ENCODE measurements at regions not wholly inside any gene's neighbourhood (a gene's known extent, or its start where the extent isn't known, plus 50 kb on each side); places are given as distances from the start of the nearest gene placed in this dataset.

- TF ChIP-seq, protein P1, sequence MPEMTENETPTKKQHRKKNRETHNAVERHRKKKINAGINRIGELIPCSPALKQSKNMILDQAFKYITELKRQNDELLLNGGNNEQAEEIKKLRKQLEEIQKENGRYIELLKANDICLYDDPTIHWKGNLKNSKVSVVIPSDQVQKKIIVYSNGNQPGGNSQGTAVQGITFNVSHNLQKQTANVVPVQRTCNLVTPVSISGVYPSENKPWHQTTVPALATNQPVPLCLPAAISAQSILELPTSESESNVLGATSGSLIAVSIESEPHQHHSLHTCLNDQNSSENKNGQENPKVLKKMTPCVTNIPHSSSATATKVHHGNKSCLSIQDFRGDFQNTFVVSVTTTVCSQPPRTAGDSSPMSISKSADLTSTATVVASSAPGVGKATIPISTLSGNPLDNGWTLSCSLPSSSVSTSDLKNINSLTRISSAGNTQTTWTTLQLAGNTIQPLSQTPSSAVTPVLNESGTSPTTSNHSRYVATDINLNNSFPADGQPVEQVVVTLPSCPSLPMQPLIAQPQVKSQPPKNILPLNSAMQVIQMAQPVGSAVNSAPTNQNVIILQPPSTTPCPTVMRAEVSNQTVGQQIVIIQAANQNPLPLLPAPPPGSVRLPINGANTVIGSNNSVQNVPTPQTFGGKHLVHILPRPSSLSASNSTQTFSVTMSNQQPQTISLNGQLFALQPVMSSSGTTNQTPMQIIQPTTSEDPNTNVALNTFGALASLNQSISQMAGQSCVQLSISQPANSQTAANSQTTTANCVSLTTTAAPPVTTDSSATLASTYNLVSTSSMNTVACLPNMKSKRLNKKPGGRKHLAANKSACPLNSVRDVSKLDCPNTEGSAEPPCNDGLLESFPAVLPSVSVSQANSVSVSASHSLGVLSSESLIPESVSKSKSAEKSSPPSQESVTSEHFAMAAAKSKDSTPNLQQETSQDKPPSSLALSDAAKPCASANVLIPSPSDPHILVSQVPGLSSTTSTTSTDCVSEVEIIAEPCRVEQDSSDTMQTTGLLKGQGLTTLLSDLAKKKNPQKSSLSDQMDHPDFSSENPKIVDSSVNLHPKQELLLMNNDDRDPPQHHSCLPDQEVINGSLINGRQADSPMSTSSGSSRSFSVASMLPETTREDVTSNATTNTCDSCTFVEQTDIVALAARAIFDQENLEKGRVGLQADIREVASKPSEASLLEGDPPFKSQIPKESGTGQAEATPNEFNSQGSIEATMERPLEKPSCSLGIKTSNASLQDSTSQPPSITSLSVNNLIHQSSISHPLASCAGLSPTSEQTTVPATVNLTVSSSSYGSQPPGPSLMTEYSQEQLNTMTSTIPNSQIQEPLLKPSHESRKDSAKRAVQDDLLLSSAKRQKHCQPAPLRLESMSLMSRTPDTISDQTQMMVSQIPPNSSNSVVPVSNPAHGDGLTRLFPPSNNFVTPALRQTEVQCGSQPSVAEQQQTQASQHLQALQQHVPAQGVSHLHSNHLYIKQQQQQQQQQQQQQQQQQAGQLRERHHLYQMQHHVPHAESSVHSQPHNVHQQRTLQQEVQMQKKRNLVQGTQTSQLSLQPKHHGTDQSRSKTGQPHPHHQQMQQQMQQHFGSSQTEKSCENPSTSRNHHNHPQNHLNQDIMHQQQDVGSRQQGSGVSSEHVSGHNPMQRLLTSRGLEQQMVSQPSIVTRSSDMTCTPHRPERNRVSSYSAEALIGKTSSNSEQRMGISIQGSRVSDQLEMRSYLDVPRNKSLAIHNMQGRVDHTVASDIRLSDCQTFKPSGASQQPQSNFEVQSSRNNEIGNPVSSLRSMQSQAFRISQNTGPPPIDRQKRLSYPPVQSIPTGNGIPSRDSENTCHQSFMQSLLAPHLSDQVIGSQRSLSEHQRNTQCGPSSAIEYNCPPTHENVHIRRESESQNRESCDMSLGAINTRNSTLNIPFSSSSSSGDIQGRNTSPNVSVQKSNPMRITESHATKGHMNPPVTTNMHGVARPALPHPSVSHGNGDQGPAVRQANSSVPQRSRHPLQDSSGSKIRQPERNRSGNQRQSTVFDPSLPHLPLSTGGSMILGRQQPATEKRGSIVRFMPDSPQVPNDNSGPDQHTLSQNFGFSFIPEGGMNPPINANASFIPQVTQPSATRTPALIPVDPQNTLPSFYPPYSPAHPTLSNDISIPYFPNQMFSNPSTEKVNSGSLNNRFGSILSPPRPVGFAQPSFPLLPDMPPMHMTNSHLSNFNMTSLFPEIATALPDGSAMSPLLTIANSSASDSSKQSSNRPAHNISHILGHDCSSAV (CRISPR knock-in tag; IDR thresholded peaks at IDR 0.05; ENCODE audit: borderline replicate concordance): no peak
- no peak for TF ChIP-seq NFYC (CRISPR knock-in tag; IDR thresholded peaks at IDR 0.05)
- TF ChIP-seq NFATC3 (CRISPR knock-in tag; IDR thresholded peaks at IDR 0.05): no peak
- TF ChIP-seq ZBTB49 (CRISPR knock-in tag; IDR thresholded peaks at IDR 0.05; ENCODE audit: borderline replicate concordance): no peak
- no peak for TF ChIP-seq TERF1 (CRISPR knock-in tag; IDR thresholded peaks at IDR 0.05)
- no peak for TF ChIP-seq ZBTB10 (CRISPR knock-in tag; IDR thresholded peaks at IDR 0.05; ENCODE audit: borderline replicate concordance)
- no peak for TF ChIP-seq MED13 (CRISPR knock-in tag; IDR thresholded peaks at IDR 0.05)
- TF ChIP-seq PRPF4 (IDR thresholded peaks at IDR 0.05; ENCODE audit: low read depth, low read length, poor library complexity, severe bottlenecking): no peak
Observed at GRCh38 chr5:93868851-93869250, 127.5 kb upstream of the POU5F2 start (continued).

Measured in HepG2 (cell line).